HG02981 (cell line): ENCODE measurements at regions not wholly inside any gene's neighbourhood (a gene's known extent, or its start where the extent isn't known, plus 50 kb on each side); places are given as distances from the start of the nearest gene placed in this dataset.
"Not testable (repeated sequence)": the region's sequence is repeated elsewhere in the genome, so short reads cannot be mapped to it uniquely, and the experiment has no call there.

ENCODE experiments used
- ATAC-seq: cut with Tn5 transposase; IDR thresholded peaks from one replicate; pipeline ENCODE4 v1.9.1; 2021; ENCODE audit warnings: mild to moderate bottlenecking, moderate library complexity; ENCODE audit not compliant: unreplicated experiment

- no peak for ATAC-seq
Measured at GRCh38 chr10:2077231-2077630, 339.9 kb upstream of the ADARB2 start.

DNA sequence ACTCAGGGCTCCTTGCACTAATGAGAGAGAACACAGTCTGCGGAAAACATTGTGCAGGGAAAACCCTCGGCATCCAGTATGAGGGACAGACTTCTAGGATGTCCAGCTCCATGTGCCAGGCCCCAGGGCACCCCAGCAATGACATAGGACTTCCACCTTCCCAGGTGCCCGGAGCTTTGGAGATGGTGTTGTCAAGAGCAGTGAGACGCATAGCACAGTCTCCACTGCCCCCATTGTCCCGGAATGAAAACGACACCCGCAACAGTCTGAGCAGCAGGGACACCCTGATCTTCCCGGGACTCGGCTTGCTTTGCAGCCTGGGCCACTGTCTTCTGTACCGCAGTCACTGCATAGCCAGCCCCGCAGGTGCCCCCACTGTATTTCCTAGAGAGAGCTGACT lies 339.2 kb upstream of the ADARB2 start:
- ATAC-seq = no peak

DNA sequence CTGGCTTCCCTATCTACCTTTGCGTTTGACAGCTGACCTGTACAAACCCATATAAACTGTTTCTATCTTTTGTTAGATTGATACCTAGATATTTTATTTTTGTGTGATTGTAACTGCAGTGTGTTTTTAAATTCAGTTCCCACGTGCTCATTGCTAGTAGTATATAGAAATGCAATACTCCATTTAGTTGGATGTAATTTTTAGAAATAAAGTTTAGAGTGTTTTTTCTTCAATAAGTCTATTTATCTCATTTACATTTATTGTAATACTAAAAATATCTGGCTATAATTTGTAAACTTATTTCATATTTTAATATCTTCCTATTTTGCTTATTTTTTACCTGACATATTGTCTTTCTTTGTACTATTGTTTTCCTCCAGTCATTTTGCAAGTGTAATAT lies 329.7 kb upstream of the ADARB2 start:
- ATAC-seq = no peak

DNA sequence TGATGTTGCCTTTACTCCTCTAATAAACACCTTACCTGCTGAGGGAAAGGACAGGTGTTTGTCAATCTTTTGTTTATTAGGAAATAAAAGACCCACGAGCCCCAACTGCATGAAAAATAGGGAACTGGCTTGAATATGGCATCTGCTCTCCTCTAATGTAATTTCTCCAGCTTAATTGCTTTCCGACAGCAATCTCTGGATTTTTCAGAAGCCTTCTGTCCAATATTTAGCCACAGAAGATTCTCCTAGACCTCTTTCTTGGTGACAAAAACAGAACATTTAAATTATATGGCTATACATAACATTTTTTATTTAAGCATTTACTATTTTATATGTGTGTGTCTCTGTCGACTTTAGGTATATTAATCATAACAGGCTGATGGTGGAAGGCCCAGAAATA lies 317.4 kb upstream of the ADARB2 start:
- ATAC-seq = no peak

DNA sequence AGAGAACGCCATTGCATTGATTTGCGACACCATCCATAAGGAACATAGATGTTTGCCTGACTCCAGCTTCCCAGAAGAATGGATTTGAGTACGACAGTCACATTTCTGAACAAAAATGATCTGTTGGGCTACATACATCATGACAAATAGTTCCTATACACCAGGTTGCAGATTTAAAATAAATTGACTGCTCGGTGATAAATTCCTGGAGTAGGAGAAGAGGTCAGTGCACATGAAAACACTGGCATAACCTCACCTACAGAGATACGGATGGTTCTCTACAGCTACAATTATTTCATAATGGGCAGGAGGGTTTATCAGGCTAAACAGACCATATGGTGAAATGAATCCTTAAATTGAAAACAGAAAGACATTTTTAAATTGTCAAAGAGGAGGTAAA lies 316.5 kb upstream of the ADARB2 start:
- ATAC-seq = no peak

GRCh38 chr10:2051108-2051507 lies 313.8 kb upstream of the ADARB2 start:
- no peak for ATAC-seq

GRCh38 chr10:2049560-2049959 lies 312.2 kb upstream of the ADARB2 start:
- no peak for ATAC-seq

DNA sequence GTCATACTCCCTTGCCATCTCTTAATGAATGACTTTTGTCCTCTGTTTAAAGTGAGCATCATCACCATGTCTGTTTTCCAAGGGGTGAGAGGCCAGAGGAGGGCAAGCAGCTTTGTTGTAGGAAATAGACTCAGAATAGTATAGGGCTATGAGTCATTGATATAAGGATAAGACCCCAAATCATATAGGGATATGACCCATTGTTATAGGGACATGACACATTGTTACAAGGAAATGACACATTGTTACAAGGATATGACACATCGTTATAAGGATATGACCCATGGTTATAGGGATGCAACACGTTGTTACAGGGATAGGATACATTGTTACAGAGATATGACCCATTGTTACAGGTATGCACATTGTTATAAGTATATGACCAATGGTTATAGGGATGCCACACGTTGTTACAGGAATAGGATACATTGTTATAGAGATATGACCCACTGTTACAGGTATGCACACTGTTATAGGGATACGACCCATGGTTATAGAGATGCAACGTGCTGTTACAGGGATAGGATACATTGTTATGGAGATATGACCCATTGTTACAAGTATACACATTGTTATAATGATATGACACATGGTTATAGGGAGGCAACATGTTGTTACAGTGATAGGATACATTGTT lies 311.1 kb upstream of the ADARB2 start:
- no peak for ATAC-seq

DNA sequence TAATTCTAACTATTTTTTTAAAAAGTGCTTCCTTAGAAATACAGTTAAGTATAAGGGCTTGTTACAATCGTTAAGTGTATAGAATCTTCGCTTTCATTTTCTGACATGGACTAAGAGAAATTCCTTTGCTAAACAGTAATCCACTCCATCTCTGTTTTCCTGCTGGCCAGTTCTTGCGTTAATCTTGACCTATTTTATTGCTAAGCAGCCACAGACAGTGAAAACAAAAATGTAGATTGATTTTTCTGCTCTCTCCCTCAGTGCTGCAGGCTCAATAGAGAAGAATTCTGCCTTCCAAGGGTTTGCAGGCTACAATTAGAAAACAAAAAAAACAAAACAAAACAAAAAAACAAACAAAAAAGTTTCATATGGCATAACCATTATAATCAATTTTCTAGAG lies 310.4 kb upstream of the ADARB2 start:
- no peak for ATAC-seq

- no peak for ATAC-seq
Measured at GRCh38 chr10:2043379-2043778, 306.1 kb upstream of the ADARB2 start.

DNA sequence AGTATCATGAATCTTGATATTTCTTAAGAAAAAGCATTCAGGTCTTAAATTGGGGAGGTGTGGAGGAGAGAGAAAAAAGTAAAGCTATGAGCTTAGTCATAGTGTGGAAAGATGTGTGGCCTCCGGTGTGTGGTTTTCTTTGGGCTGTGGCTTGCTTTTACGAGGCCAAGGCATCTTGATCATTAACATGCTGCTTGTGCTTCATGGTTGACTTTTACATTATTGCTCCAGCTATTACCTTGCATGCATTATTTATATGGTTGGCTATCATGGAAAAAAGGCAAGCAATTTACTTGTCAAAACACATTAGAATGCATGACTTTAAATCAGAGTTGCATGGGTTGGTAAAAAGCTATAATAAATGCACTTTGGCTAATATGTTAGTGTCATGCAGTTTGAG lies 300.7 kb upstream of the ADARB2 start:
- no peak for ATAC-seq

DNA sequence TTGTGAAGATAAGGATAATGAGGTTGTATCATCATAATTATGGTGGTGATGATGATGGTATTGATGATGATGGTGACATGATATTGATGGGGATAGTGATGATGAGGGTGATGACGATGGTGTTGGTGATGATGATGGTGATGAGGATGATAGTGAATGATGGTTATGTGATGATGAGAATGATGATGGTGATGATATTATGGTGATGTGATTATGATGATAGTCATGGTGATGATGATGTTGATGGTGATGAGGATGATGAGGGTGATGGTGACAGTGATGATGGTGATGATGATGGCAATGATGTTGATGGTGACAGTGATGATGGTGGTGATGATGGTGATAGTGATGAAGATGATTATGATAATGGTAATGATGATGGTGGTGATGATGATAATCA lies 299.9 kb upstream of the ADARB2 start:
- ATAC-seq = no peak

GRCh38 chr10:2036209-2036608 lies 298.9 kb upstream of the ADARB2 start:
- no peak for ATAC-seq

GRCh38 chr10:2030046-2030445 lies 292.7 kb upstream of the ADARB2 start:
- ATAC-seq = no peak

GRCh38 chr10:2026936-2027335 lies 289.6 kb upstream of the ADARB2 start:
- no peak for ATAC-seq

DNA sequence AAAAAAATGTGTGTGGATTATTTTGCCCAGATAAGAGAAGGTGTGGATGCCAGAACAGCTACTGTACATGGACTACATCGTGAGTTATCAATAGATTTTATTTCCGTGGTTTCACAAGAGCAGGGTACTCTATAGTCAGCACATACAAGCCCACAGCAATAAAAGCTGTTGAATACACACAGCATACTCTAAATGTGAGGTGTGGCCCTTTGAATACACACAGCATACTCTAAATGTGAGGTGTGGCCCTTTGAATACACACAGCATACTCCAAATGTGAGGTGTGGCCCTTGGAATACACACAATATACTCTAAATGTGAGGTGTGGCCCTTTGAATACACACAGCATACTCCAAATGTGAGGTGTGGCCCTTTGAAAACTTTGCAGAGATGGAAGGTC lies 287.4 kb upstream of the ADARB2 start:
- ATAC-seq = not testable (repeated sequence)

DNA sequence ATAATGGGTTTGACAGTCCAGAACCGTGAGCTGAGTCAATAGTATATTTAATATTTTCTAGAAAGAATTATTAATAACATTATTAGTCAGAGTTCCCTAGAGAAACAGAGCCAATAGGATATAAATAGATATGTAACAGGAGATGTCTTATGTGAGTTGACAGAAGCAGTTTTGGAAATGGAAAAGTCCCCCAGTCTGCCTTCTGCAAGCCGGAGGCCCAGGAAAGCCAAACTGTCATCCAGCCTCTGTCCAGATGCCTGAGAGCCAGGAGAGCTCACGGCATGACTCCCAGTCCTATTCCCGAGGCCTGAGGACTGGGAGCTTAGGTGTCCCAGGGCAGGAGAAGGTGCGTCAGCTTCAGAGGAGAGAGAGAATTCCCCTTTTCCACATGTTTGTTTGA lies 286.4 kb upstream of the ADARB2 start:
- no peak for ATAC-seq

- ATAC-seq = no peak
Measured at GRCh38 chr10:2022401-2022800, 285.1 kb upstream of the ADARB2 start.

DNA sequence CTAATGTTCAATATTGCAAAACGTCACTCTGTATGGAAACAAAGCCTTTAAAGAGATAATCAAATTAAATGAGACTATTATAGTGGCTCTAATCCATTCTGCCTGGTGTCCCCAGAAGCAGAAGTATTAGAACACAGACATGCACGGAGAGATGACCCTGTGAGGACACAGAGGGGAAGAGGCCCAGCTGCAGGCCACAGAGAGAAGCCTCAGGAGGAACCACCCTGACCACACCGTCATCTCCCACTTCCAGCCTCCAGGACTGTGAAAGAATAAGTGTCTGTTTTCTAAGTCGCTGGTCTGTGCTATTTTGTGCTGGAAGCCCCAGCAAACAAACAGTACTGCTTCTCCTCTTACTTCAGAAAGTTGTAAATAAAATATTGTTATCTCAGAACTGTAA lies 283.5 kb upstream of the ADARB2 start:
- ATAC-seq = no peak

DNA sequence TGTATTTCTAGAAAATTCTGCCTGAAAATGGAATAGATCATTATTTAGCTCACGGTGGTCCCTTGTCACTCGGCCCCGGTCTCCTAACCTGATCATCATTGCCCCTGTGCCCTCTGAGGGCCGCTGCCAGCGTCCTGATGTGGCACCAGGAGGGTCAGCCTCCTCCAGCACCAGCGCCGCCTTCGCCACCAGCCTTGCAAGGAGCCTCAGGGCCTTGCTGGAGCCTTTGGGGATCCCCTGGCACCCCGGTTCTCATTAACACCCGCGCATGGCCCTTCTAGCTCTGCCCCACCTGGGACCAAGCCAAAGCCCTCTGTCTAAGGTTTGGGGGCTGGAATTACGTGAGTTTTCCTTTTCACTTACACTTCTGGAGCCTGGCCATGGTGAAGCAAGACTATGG lies 282.5 kb upstream of the ADARB2 start:
- no peak for ATAC-seq

DNA sequence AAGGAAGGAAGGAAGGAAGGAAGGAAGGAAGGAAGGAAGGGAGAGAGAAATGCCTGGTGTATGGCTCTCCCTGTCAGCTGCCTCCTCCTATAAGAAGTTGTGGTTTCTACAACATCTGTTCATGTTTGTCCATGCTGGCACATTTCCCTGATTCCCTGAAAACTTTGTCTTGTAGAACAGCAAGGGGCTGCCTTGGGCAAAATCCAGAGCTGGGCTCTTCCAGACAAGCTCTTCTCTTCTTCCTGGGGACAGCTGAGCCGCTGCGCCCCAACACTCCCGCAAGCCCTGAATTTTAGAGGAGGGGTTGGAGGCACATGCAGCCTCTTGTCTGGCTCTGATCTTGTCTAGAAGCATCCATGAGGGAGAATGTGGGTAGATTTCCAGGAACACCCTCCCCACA lies 282.0 kb upstream of the ADARB2 start:
- ATAC-seq = no peak

DNA sequence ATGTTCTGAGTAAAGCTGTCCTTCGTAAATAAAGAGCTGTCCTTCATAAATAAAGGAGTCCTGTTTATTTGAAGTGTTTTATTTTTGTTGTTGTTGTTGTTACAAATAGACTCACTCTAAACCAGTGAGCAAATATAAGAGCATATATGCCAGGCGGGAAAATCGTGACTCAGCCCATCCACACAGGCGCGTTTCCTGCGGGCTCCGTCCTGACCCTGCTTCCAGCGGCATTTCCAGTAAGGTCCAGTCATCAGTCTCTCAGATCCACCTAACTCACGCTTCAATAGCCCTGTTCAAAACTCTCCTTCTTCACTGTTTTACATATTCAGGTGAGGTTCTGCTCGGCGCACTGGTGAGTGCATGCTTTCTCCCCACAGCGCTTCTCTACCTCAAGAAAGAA lies 277.2 kb upstream of the ADARB2 start:
- ATAC-seq = no peak

DNA sequence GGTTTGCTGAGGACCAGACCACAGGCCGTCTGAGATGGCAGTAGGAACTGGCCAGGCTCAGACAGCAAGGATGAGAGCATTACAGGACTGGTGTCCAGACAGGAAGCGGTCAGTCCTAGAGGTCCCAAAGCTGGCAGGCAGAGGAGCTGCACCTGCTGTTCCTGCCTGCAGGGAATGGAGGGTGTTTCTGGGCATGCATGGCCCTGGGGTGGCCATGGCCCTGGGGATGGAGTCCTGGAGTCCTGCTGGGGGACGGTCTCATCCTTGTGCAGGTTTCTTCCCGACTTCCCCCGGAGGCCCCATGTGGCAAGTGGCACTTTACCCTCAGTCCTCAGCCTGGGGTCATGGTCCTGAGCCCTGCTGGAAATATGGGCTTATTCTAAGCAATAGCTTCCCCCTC lies 274.9 kb upstream of the ADARB2 start:
- no peak for ATAC-seq
